GM21447 (cell line): ENCODE measurements at regions not wholly inside any gene's neighbourhood (a gene's known extent, or its start where the extent isn't known, plus 50 kb on each side); places are given as distances from the start of the nearest gene placed in this dataset.

ENCODE experiments used
- ATAC-seq: cut with Tn5 transposase; IDR thresholded peaks from one replicate; pipeline ENCODE4 v1.9.1; 2021; ENCODE audit not compliant: unreplicated experiment

- no peak for ATAC-seq
These were observed 173.8 kb downstream of the ACTL7B start for GRCh38 chr9:108681851-108682590.

GRCh38 chr9:108680946-108681345, 174.8 kb downstream of the ACTL7B start:
- ATAC-seq: no peak

GRCh38 chr9:108677776-108678175, 178.0 kb downstream of the ACTL7B start:
- ATAC-seq: no peak

GRCh38 chr9:108676355-108676754, 179.4 kb downstream of the ACTL7B start:
- ATAC-seq: no peak

GRCh38 chr9:108675708-108676107, 180.1 kb downstream of the ACTL7B start:
- ATAC-seq: no peak

- ATAC-seq: no peak
These were observed 180.8 kb downstream of the ACTL7B start for GRCh38 chr9:108674766-108675530.

GRCh38 chr9:108673386-108673785, 182.4 kb downstream of the ACTL7B start:
- ATAC-seq: no peak

GRCh38 chr9:108672475-108673190, 183.2 kb downstream of the ACTL7B start:
- ATAC-seq: no peak

GRCh38 chr9:108671794-108672193, 184.0 kb downstream of the ACTL7B start:
- ATAC-seq: no peak

- ATAC-seq: no peak
These were observed 184.6 kb downstream of the ACTL7B start for GRCh38 chr9:108671176-108671575.

- ATAC-seq: no peak
These were observed 186.8 kb downstream of the ACTL7B start for GRCh38 chr9:108668938-108669335.

- no peak for ATAC-seq
These were observed 187.4 kb downstream of the ACTL7B start for GRCh38 chr9:108668191-108668937.

- ATAC-seq: no peak
These were observed 189.5 kb downstream of the ACTL7B start for GRCh38 chr9:108666240-108666784.

GRCh38 chr9:108665521-108666239, 190.1 kb downstream of the ACTL7B start:
- no peak for ATAC-seq

- ATAC-seq: no peak
These were observed 191.2 kb downstream of the ACTL7B start for GRCh38 chr9:108664309-108665255.

GRCh38 chr9:108663422-108663821, 192.4 kb downstream of the ACTL7B start:
- ATAC-seq: no peak

- no peak for ATAC-seq
These were observed 192.8 kb downstream of the ACTL7B start for GRCh38 chr9:108662956-108663355.

GRCh38 chr9:108662091-108662875, 193.5 kb downstream of the ACTL7B start:
- ATAC-seq: no peak
